Stomach (tissue), 4 donors: ENCODE measurements at regions not wholly inside any gene's neighbourhood (a gene's known extent, or its start where the extent isn't known, plus 50 kb on each side); places are given as distances from the start of the nearest gene placed in this dataset.

Experiments used
- CTCF ChIP-seq, 7 experiments: fragments of 450-650 bp in 4 of 7; fragments of 200-600 bp in 3 of 7; sonication (generic) in 3 of 7; IDR thresholded peaks; one replicate each; pipeline ENCODE4 v1.5.1; 2016 to 2019; ENCODE audit warnings: antibody characterized with exemption in 7 of 7, control low read depth in 2 of 7, mild to moderate bottlenecking in 1 of 7
- EP300 ChIP-seq: sonication (generic); formaldehyde crosslinking; IDR thresholded peaks from one replicate; pipeline ENCODE4 v1.6.1; 2017; ENCODE audit warnings: antibody characterized with exemption
- POLR2A ChIP-seq, 4 donors: fragments of 450-650 bp; IDR thresholded peaks; one replicate each; pipeline ENCODE4 v1.6.1; 2016; ENCODE audit warnings: antibody characterized with exemption in 4 of 4, control low read depth in 2 of 4, mild to moderate bottlenecking in 1 of 4, moderate library complexity in 1 of 4
- POLR2AphosphoS5 ChIP-seq, 3 donors: sonication (generic); formaldehyde crosslinking; IDR thresholded peaks; one replicate each; pipeline ENCODE4 v1.6.1; 2016; ENCODE audit warnings: antibody characterized with exemption in 3 of 3

GRCh38 chr17:45732926-45733505 lies 51.1 kb upstream of the CRHR1 start:
- TF ChIP-seq POLR2AphosphoS5 (IDR thresholded peaks at IDR 0.05) (no peak), POLR2A (IDR thresholded peaks at IDR 0.05) (no peak), CTCF (IDR thresholded peaks at IDR 0.05) (no peak), EP300 (no peak)
